ENCODE measurements at regions not wholly inside any gene's neighbourhood (a gene's known extent, or its start where the extent isn't known, plus 50 kb on each side); places are given as distances from the start of the nearest gene placed in this dataset.

- H3K4me3 ChIP-seq (replicated peaks; ENCODE audit: low read depth, low read length), result no peak overlapping the region
- no peaks in the 10 kb centered on the region for H3K27me3 ChIP-seq (replicated peaks; ENCODE audit: control insufficient read depth, insufficient read depth, low read length)
- DNase-seq (ENCODE audit: extremely low read depth, insufficient read length), result no peak
- H3K36me3 ChIP-seq (ENCODE audit: control insufficient read depth, insufficient read depth, low read length), result no peaks in the 10 kb centered on the region
- no peak for TF ChIP-seq CTCF (IDR thresholded peaks at IDR 0.05; ENCODE audit: insufficient read depth, low read length, poor library complexity, severe bottlenecking)
Measured at GRCh38 chr13:107299717-107300116, 731.8 kb upstream of the ARGLU1 start.

DNA sequence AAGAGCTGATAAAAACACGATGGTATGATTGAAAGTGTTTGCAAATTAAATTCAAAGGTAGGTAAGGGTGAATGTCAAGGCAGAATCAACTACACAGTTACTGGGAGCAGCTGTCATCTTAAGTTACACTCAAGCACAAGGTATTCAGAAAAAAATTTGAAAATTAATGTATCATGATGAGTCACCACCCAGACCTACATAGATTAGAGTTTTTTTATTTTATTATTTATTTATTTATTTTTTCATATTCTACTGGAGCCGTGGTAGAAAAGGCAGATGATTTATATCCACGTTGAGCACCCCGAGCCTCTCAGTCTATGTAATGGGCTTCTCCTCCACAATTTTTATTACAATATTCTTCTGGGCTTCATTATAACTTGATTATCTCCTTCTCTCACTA is 728.9 kb upstream of the ARGLU1 start:
- Histone ChIP-seq H3K4me3 (replicated peaks; ENCODE audit: low read depth, low read length) (no peak overlapping the region), H3K36me3 (ENCODE audit: control insufficient read depth, insufficient read depth, low read length) (no peaks in the 10 kb centered on the region), H3K27me3 (replicated peaks; ENCODE audit: control insufficient read depth, insufficient read depth, low read length) (no peaks in the 10 kb centered on the region)
- no peak for DNase-seq (ENCODE audit: extremely low read depth, insufficient read length)
- no peak for TF ChIP-seq CTCF (IDR thresholded peaks at IDR 0.05; ENCODE audit: insufficient read depth, low read length, poor library complexity, severe bottlenecking)

DNA sequence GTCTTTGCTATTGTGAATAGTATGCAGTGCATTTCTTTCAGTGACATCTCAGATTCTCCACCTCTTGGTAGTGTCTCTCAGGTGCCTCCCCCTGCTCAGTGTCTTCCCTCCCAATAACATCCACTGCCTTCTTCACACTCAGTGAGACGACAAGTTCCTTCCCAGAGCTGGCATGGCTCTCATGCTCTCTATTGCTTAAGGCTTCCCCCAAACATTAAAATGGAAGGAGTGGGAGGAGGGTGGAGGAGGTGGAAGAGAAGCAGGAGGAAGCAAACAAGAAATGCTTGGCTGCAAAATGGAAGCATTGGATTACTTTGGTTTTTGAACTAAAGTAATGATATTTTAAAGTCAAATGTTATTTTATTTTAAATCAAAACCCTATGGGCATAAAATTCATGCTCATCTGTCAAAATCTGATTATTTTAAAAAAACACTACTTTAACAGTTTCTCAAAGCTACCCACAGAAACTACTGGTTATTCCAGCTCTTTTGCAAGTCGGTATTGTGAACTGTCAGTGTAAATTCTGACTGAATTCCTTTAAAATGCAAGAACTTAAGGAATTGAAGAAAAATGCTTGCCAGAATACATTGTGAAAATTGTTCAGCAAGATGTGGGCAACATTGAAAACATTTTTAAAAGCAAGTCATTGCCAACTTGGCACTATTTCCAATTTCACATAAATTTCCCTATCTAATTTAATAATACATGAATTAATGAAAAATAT is 727.6 kb upstream of the ARGLU1 start:
- Histone ChIP-seq H3K4me3 (replicated peaks; ENCODE audit: low read depth, low read length) (no peak overlapping the region), H3K36me3 (ENCODE audit: control insufficient read depth, insufficient read depth, low read length) (no peaks in the 10 kb centered on the region), H3K27me3 (replicated peaks; ENCODE audit: control insufficient read depth, insufficient read depth, low read length) (no peaks in the 10 kb centered on the region)
- no peak for DNase-seq (ENCODE audit: extremely low read depth, insufficient read length)
- TF ChIP-seq CTCF (IDR thresholded peaks at IDR 0.05; ENCODE audit: insufficient read depth, low read length, poor library complexity, severe bottlenecking), result no peak

GRCh38 chr13:107293924-107294323 is 726.0 kb upstream of the ARGLU1 start:
- Histone ChIP-seq H3K4me3 (replicated peaks; ENCODE audit: low read depth, low read length) (no peak overlapping the region), H3K36me3 (ENCODE audit: control insufficient read depth, insufficient read depth, low read length) (no peaks in the 10 kb centered on the region), H3K27me3 (replicated peaks; ENCODE audit: control insufficient read depth, insufficient read depth, low read length) (no peaks in the 10 kb centered on the region)
- DNase-seq (ENCODE audit: extremely low read depth, insufficient read length), result no peak
- no peak for TF ChIP-seq CTCF (IDR thresholded peaks at IDR 0.05; ENCODE audit: insufficient read depth, low read length, poor library complexity, severe bottlenecking)

DNA sequence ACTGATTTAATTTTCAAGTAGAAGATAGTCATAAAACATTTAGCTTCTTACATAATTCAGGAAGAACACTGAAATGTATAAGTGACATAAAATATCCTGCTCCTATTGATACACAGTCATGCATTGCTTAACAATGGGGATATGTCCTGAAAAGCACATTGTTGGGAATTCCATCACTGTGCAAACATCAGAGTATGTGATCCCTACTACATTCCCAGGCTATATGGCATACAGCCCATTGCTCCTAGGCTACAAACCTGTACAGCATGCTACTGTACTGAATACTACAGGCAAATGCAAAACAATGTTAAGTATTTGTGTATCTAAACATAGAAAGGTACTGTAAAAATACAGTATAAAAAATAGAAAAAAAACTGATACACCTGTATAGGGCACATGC is 723.9 kb upstream of the ARGLU1 start:
- no peaks in the 10 kb centered on the region for H3K36me3 ChIP-seq (ENCODE audit: control insufficient read depth, insufficient read depth, low read length)
- no peaks in the 10 kb centered on the region for H3K27me3 ChIP-seq (replicated peaks; ENCODE audit: control insufficient read depth, insufficient read depth, low read length)
- no peak for DNase-seq (ENCODE audit: extremely low read depth, insufficient read length)
- no peak for TF ChIP-seq CTCF (IDR thresholded peaks at IDR 0.05; ENCODE audit: insufficient read depth, low read length, poor library complexity, severe bottlenecking)
- no peak overlapping the region for H3K4me3 ChIP-seq (replicated peaks; ENCODE audit: low read depth, low read length)

GRCh38 chr13:107289540-107289939 is 721.6 kb upstream of the ARGLU1 start:
- DNase-seq (ENCODE audit: extremely low read depth, insufficient read length), result no peak
- no peak for TF ChIP-seq CTCF (IDR thresholded peaks at IDR 0.05; ENCODE audit: insufficient read depth, low read length, poor library complexity, severe bottlenecking)
- H3K36me3 ChIP-seq (ENCODE audit: control insufficient read depth, insufficient read depth, low read length), result no peaks in the 10 kb centered on the region
- no peaks in the 10 kb centered on the region for H3K27me3 ChIP-seq (replicated peaks; ENCODE audit: control insufficient read depth, insufficient read depth, low read length)
- no peak overlapping the region for H3K4me3 ChIP-seq (replicated peaks; ENCODE audit: low read depth, low read length)
